HFF-Myc (cell line): ENCODE measurements at regions not wholly inside any gene's neighbourhood (a gene's known extent, or its start where the extent isn't known, plus 50 kb on each side); places are given as distances from the start of the nearest gene placed in this dataset.

Experiments used
- DNase-seq: peaks from one replicate; pipeline ENCODE4 v3.0.0-alpha.2; 2011; ENCODE audit warnings: low read depth; ENCODE audit errors: extremely low read depth
- H3K4me3 ChIP-seq: replicated peaks from 2 replicates; pipeline ENCODE4 v1.5.1; 2011; ENCODE audit warnings: low read depth, mild to moderate bottlenecking, control low read depth, low read length
- TF ChIP-seq, protein P1 (sequence below): IDR thresholded peaks from 2 replicates; pipeline ENCODE4 v1.5.1; 2012; ENCODE audit warnings: mild to moderate bottlenecking, low read depth, low read length, control low read depth; ENCODE audit errors: missing control alignments

DNA sequence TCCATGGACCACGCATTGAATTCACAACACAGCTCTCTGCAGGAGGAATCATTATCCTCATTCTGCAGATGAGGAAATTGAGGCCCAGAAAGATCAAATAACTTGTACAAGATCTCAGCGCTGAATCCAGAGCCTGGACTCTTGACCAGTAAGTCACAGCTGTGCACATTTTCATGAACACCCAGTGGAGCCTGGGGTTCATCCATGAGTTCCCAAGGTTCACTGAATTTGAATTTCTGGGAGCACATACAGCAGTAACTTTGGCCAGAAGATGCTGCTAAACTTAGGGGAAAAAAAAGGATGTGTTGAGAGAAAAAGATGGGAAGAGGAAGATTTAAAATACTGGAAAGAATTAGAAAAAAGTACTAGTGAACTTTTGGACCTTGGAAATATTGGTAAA lies 218.7 kb upstream of the PPARGC1A start:
- TF ChIP-seq, protein P1, sequence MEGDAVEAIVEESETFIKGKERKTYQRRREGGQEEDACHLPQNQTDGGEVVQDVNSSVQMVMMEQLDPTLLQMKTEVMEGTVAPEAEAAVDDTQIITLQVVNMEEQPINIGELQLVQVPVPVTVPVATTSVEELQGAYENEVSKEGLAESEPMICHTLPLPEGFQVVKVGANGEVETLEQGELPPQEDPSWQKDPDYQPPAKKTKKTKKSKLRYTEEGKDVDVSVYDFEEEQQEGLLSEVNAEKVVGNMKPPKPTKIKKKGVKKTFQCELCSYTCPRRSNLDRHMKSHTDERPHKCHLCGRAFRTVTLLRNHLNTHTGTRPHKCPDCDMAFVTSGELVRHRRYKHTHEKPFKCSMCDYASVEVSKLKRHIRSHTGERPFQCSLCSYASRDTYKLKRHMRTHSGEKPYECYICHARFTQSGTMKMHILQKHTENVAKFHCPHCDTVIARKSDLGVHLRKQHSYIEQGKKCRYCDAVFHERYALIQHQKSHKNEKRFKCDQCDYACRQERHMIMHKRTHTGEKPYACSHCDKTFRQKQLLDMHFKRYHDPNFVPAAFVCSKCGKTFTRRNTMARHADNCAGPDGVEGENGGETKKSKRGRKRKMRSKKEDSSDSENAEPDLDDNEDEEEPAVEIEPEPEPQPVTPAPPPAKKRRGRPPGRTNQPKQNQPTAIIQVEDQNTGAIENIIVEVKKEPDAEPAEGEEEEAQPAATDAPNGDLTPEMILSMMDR: no peak
- no peak overlapping the region for H3K4me3 ChIP-seq
- no peak for DNase-seq

DNA sequence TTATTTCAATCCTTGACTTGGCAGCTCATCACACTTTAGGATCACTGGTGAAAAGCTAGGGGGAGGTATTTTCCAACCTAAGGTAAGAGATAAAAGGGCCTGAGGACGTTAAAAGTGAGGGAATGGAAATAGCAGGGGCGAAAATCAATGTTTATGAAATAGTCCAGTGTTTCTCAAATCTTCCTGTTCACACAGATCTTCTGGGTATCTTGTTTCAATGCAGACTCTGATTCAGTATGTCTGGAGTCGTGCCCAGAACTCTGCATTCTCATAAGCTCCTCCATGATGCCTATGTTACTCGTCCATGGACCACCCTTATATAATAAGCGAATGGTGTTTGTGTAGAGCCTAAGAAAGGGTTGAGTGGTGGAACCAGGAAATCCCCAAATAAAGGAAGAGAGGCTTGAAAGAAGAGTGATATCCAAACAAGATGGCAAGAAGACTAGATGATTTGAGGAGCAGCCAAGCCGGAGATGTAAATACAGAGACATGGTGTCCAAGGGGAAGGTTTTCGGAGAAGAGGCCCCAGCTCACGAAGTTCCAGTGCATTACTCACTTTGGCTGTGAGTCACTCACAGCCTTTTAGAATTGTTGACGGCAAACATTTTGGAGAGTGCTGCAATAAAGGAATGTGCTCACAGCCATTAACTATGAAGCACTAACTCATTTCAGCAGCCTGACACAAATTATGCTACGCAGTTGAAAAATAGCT lies 215.6 kb upstream of the PPARGC1A start:
- peak; percentile 66 for DNase-seq
- no peak overlapping the region for H3K4me3 ChIP-seq
- TF ChIP-seq, protein P1: no peak

DNA sequence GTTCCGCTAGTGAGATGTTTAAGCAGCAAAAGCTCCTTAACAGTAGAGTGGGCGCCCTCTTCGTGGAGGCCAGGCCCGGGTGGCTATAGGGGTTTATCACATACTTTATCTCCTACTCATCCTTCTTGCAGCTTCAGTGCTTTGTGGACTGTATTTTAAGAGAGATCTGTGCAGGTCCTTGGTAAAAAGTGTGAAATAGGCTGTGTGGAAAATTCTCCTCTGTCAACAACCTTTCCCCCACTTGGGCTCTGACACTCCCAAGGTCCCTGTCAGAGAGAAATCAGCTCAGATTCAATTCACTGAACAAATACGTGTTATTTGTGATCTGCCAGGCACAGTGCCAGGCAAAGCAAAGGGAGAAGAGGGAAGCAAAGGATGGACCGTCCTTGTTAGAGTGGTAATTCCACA lies 214.3 kb upstream of the PPARGC1A start:
- TF ChIP-seq, protein P1: no peak
- DNase-seq: no peak
- H3K4me3 ChIP-seq: no peak overlapping the region

DNA sequence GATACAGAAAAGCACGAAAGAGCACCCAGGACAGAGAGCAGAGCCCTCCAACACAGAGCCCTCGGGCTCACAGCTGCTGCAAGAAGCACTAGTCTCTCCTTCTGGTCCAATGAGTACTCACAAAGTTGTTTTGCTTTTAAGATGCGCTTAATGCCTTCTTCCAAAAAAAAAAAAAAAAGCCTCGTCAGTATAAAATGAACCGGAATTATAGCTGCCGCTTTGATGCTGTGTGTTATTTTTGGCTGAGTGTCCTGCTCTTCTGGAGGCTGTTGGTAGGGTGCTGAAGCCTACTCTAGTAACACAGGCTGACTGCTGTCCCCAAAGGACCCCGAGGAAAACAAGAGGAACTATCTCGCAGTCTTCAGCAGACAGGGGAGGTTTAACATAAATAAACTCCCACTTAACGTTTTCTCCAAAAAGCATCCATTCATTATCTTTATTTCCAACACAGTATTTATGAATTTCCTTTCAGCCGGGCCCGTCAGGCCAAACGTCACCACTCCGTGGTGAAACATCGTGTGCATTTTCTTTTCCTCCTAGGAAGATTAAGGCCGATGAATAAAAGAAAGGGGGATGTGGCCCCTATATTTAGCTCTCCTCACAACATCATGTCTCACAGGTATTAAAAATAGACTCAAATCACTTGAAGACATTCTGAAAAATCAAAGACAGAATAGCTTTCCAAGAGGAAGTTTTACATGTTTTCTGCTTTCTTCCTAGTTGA lies 213.7 kb upstream of the PPARGC1A start:
- TF ChIP-seq, protein P1: no peak
- no peak overlapping the region for H3K4me3 ChIP-seq
- DNase-seq: no peak

DNA sequence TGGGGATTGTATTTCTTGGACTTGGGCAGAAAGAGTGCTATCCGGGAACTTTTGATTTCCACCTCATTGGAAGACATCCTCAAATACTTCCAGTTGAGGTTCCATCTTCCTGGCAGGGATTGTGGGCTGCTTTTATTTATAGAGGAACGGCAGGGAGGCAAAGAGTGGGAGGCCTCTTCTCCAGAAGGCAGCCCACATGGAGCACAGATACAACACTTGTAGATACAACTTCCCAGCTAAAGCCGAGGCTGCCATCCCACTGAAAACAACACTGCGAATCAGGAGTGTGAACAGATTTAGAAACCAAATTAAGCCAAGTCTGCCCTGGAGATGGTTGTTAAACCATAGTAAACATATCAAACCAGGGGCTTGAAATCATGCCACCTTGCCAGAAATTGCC lies 212.8 kb upstream of the PPARGC1A start:
- DNase-seq: no peak
- H3K4me3 ChIP-seq: no peak overlapping the region
- TF ChIP-seq, protein P1: no peak

DNA sequence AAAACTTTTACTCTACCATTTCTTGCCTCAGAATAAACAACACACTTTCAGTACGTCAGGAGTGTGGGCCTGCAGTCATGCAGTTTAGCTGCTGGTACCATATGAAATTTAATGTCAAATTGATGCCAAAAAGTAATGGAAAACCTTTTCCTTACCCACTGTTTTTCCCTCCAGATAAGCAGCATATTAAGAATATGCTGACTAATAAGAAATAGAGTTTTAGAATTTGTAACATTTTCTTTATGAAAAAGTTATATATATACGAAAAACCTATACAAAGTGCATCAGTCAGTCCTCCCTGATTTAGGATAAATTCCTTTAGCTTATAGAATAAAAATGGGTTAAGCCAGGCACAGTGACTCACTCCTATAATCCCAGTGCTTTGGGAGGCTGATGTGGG lies 206.8 kb upstream of the PPARGC1A start:
- DNase-seq: no peak
- H3K4me3 ChIP-seq: no peak overlapping the region
- TF ChIP-seq, protein P1: no peak
